OCI-LY7 (cell line): ENCODE measurements at regions not wholly inside any gene's neighbourhood (a gene's known extent, or its start where the extent isn't known, plus 50 kb on each side); places are given as distances from the start of the nearest gene placed in this dataset.

Experiments used
- EZH2phosphoT487 ChIP-seq: fragments of 200-600 bp; sonication (generic); IDR thresholded peaks from 2 replicates; pipeline ENCODE4 v1.6.1; 2018; ENCODE audit warnings: low read depth, borderline replicate concordance, mild to moderate bottlenecking, mixed run types, antibody characterized with exemption, low read length, moderate library complexity, mixed read lengths
- TF ChIP-seq, protein P1 (sequence below): fragments of 200-600 bp; sonication (generic); conservative IDR thresholded peaks from 2 replicates; pipeline ENCODE4 v1.5.1; 2014; ENCODE audit warnings: mild to moderate bottlenecking, antibody characterized with exemption, low read length, moderate library complexity, mixed read lengths

GRCh38 chrX:131693359-131693758 lies 149.5 kb downstream of the OR13H1 start:
- TF ChIP-seq, protein P1, sequence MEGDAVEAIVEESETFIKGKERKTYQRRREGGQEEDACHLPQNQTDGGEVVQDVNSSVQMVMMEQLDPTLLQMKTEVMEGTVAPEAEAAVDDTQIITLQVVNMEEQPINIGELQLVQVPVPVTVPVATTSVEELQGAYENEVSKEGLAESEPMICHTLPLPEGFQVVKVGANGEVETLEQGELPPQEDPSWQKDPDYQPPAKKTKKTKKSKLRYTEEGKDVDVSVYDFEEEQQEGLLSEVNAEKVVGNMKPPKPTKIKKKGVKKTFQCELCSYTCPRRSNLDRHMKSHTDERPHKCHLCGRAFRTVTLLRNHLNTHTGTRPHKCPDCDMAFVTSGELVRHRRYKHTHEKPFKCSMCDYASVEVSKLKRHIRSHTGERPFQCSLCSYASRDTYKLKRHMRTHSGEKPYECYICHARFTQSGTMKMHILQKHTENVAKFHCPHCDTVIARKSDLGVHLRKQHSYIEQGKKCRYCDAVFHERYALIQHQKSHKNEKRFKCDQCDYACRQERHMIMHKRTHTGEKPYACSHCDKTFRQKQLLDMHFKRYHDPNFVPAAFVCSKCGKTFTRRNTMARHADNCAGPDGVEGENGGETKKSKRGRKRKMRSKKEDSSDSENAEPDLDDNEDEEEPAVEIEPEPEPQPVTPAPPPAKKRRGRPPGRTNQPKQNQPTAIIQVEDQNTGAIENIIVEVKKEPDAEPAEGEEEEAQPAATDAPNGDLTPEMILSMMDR: no peak
- TF ChIP-seq EZH2phosphoT487: no peak
